ENCODE measurements at regions not wholly inside any gene's neighbourhood (a gene's known extent, or its start where the extent isn't known, plus 50 kb on each side); places are given as distances from the start of the nearest gene placed in this dataset.
A peak's percentile ranks its signal among the peaks of the same experiment; 100 is the strongest.
"Not testable (repeated sequence)": the region's sequence is repeated elsewhere in the genome, so short reads cannot be mapped to it uniquely, and the experiment has no call there.

DNA sequence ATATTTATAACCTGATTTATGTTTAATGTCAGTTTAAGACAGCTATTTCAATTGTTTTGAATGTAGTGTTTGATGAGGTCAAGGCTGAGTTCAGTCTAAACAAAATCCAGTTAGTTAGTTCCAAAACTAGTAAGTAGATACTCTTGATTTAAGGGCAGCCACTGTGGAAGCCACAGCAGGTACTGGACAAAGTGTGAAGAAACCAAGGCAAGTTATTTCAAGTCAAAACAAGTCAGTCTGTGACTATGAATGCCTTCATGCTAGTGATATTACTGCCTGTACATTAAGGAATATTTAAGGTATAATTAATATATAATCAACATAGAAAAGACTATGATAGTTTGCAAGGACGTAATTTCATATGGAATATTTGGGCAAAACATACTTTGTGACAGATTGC, 362.3 kb downstream of the DMRTA1 start:
- DNase-seq (ENCODE audit: extremely low read depth in 1 of 11, low read depth in 9 of 11, low spot score in 4 of 11): no peak

- DNase-seq (ENCODE audit: extremely low read depth in 1 of 11, low read depth in 9 of 11, low spot score in 4 of 11): no peak
Measured at GRCh38 chr9:22809371-22809770, 362.7 kb downstream of the DMRTA1 start.

DNA sequence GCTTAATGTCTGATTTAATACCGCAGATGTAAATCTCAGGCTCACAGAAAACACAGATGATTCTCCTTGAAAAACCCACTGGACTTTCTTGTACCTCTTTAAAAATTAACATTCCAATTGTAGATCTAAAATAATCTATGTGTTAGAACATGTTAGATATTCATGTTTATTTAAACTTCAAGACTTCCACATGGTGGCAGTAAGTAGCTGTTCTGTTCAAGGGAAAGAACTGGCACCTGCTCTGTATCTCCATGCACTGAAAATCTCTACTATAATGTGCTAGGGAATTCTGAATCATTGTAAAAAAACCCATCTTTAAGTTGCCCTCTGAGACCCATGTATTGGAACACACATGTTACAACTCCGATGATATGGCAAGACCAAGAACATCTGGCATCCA, 366.9 kb downstream of the DMRTA1 start:
- peak in 8 of 11 donors; percentile 1 to 12 (median 4) for DNase-seq (ENCODE audit: extremely low read depth in 1 of 11, low read depth in 9 of 11, low spot score in 4 of 11)

DNA sequence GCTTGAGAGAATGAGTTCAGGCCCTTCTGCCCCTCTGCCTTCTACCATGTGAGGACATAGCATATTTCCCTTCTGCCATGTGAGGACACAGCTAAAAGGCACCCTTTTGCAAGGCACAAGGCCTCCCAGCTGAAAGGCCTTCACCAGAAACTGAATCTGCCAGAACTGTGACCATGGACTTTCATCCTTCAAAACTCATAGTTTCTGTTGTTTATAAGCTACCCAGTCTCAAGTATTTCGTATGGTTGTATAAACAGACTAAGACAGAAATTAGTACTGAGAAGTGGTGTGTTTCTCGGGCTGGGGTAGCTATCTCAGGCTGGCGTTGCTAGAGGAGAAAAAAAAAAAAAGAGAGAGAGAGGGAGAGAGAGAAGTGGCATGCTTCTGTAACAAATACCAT, 368.6 kb downstream of the DMRTA1 start:
- DNase-seq (ENCODE audit: extremely low read depth in 1 of 11, low read depth in 9 of 11, low spot score in 4 of 11): no peak

- no peak for DNase-seq (ENCODE audit: extremely low read depth in 1 of 11, low read depth in 9 of 11, low spot score in 4 of 11)
Measured at GRCh38 chr9:22817181-22817580, 370.6 kb downstream of the DMRTA1 start.

GRCh38 chr9:22829236-22829635, 382.6 kb downstream of the DMRTA1 start:
- DNase-seq (ENCODE audit: extremely low read depth in 1 of 11, low read depth in 9 of 11, low spot score in 4 of 11): no peak

GRCh38 chr9:22838266-22838665, 391.6 kb downstream of the DMRTA1 start:
- no peak for DNase-seq (ENCODE audit: extremely low read depth in 1 of 11, low read depth in 9 of 11, low spot score in 4 of 11)

DNA sequence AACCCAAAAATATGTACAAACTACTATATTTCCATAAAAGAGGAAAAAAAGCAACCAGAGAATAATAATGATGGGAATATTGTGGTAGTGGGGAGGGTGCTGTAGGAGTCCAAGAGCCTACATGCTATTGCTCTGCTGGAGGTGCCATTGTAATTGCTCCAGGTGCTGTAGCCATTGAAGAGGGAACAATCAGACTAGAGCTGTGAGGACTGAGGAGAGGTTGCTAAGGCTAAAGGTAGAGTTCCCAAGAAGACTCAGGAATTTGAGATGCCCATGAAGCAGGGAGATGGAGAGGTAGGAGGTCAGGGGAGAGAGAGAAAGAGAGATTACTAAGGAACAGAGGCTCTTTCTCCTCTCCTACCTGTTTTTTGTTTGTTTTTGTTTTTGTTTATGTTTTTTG, 394.0 kb downstream of the DMRTA1 start:
- DNase-seq (ENCODE audit: extremely low read depth in 1 of 11, low read depth in 9 of 11, low spot score in 4 of 11): no peak

GRCh38 chr9:22845243-22845642, 398.6 kb downstream of the DMRTA1 start:
- not testable (repeated sequence) for DNase-seq (ENCODE audit: extremely low read depth in 1 of 11, low read depth in 9 of 11, low spot score in 4 of 11)

DNA sequence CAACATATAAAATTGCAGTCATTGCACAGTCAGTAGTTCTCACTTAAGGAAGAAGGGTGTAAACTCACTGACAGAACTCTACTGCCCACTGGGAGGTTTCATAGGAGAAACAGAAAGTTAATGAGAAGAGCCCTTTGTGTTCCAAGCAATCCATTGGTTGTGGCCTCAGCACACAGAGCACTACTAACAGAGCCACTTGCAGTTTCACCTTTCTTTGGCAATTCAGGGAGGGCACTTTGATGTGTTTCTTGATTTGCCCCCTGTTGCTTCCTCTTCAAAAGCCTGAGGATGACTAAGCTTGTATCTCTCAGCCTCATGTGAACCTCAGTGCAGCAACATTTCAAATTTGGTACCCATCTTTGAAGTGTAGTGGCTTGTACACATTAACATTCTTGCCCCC, 409.4 kb downstream of the DMRTA1 start:
- DNase-seq (ENCODE audit: extremely low read depth in 1 of 11, low read depth in 9 of 11, low spot score in 4 of 11): no peak

- no peak for DNase-seq (ENCODE audit: extremely low read depth in 1 of 11, low read depth in 9 of 11, low spot score in 4 of 11)
Measured at GRCh38 chr9:22857316-22857715, 410.7 kb downstream of the DMRTA1 start.

DNA sequence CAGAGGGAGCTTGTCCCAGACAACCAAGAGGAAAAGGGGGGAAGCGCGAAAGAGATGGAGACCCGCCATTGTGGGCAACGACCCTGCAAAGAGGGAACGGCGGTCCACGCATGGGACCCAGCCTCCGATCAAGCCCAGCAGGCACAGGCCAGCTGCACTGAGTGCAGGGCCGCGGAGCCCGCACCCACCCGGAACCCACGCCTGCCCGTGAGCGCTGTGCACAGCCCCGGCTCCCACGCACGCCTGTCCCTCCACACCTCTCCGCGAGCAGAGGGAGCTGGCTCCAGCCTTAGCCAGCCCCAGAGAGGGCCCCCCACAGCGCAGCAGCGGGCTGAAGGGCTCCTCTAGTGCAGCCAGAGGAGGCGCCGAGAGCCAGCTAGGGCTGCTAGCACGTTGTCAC, 416.5 kb downstream of the DMRTA1 start:
- DNase-seq (ENCODE audit: extremely low read depth in 1 of 11, low read depth in 9 of 11, low spot score in 4 of 11): no peak

DNA sequence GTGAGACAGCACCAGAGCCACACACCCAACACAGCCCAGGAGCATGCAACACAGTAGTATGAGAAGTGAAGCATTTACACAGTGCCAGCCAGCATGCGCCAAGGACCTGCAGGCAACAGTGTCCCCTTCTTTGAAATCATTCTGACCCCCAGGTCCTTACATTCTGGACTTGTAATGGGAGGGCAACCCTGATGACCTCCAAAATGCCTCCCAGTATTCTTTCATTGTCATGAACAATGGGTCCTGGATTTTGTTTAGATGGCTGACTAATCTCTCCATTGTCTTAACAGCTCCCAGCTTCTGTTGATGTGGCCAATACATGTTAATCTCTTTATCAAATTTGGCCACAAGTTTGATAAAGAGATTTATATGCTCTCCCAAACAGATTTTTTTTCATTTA, 417.1 kb downstream of the DMRTA1 start:
- no peak for DNase-seq (ENCODE audit: extremely low read depth in 1 of 11, low read depth in 9 of 11, low spot score in 4 of 11)

- no peak for DNase-seq (ENCODE audit: extremely low read depth in 1 of 11, low read depth in 9 of 11, low spot score in 4 of 11)
Measured at GRCh38 chr9:22893196-22893843, 446.7 kb downstream of the DMRTA1 start.

GRCh38 chr9:22898591-22898990, 452.0 kb downstream of the DMRTA1 start:
- DNase-seq (ENCODE audit: extremely low read depth in 1 of 11, low read depth in 9 of 11, low spot score in 4 of 11): no peak

- peak in 1 of 11 donors; percentile 0 for DNase-seq (ENCODE audit: extremely low read depth in 1 of 11, low read depth in 9 of 11, low spot score in 4 of 11)
Measured at GRCh38 chr9:22911632-22912031, 465.0 kb downstream of the DMRTA1 start.

DNA sequence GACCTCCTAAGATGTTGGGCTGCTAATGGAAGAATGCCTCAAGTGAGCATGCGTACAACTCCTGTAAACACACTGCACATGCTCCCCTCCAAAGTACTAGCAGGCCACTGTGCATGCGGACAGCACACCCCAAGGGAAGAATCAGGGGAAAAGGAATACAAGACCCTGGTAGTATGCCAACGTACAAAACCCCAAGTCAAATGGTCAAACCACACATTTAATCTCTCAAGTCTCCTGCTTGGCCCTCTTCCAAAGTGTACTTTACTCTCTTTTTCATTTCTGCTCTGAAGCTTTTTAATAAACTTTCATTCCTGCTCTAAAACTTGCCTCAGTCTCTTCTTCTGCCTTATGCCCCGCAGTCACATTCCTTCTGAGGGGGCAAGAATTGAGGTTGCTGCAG, 466.4 kb downstream of the DMRTA1 start:
- no peak for DNase-seq (ENCODE audit: extremely low read depth in 1 of 11, low read depth in 9 of 11, low spot score in 4 of 11)

GRCh38 chr9:22913518-22913917, 466.9 kb downstream of the DMRTA1 start:
- no peak for DNase-seq (ENCODE audit: extremely low read depth in 1 of 11, low read depth in 9 of 11, low spot score in 4 of 11)

DNA sequence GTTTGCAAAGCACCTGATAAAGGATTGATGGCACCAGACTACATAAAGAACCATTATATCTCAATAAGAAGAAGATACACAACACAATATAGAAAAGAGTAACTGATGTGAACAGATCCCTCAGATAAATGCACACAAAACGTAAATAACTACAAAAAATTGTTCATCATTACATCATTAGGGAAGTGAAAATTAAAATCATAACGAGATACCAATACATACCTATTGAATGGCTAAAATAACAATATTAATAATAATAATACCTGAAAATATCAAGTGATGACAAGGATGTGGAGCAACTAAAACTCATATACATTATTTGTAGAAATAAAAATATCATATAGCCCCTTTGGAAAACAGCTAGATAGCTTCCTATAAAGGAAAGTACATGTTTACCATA, 469.5 kb downstream of the DMRTA1 start:
- no peak for DNase-seq (ENCODE audit: extremely low read depth in 1 of 11, low read depth in 9 of 11, low spot score in 4 of 11)

GRCh38 chr9:22919423-22919822, 472.8 kb downstream of the DMRTA1 start:
- no peak for DNase-seq (ENCODE audit: extremely low read depth in 1 of 11, low read depth in 9 of 11, low spot score in 4 of 11)

DNA sequence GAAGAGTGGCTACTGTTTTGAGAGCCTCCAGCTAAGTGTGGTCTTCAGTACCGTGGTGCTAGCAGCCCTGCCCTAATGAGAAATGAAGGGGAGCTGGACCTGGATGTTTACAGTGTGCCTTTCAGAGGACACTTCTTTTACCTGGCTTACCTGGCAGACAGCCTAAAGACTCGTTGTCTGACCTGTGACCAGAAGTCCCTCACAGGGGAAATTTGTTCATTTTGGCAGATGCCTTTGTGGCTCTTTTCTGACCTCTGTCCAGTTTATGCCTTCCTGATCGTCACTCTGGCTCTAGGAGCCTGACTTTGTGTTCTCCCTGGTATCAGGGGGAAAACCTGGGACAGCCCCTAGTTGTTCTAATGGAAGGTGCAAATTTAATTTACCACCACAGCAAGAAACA, 475.1 kb downstream of the DMRTA1 start:
- DNase-seq (ENCODE audit: extremely low read depth in 1 of 11, low read depth in 9 of 11, low spot score in 4 of 11): no peak

GRCh38 chr9:22922222-22922621, 475.6 kb downstream of the DMRTA1 start:
- DNase-seq (ENCODE audit: extremely low read depth in 1 of 11, low read depth in 9 of 11, low spot score in 4 of 11): no peak
